SH-SY5Y (cell line): ENCODE measurements at regions not wholly inside any gene's neighbourhood (a gene's known extent, or its start where the extent isn't known, plus 50 kb on each side); places are given as distances from the start of the nearest gene placed in this dataset.

Experiments
- GATA2 ChIP-seq: IDR thresholded peaks from 2 replicates; pipeline ENCODE4 v1.6.1; 2011; ENCODE audit warnings: mild to moderate bottlenecking, low read depth, low read length
- GATA3 ChIP-seq: IDR thresholded peaks from 2 replicates; pipeline ENCODE4 v1.6.1; 2011; ENCODE audit warnings: low read depth, mild to moderate bottlenecking, low read length, moderate library complexity

DNA sequence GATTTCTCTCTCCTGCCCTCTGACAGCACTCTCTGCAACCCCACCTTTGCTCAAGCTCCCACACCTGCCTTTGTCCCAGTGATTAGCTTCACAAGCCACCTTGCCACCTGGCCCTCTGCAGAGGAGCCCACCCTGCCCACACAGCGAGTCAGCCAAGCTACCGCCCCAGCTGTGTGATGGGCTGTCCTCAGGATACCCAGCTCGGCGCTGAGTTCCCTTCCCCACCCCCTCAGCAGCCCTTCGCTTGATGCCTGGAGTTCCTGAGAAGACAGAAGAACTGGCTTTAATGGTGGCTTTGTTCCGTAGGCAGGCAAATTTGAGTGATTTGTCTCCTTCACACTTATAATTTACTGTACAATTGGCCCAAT lies 266.4 kb downstream of the CBLN1 start:
- no peak for TF ChIP-seq GATA2
- no peak for TF ChIP-seq GATA3
